Panc1 (cell line): ENCODE measurements at regions not wholly inside any gene's neighbourhood (a gene's known extent, or its start where the extent isn't known, plus 50 kb on each side); places are given as distances from the start of the nearest gene placed in this dataset.

Source experiments
- POLR2AphosphoS5 ChIP-seq: IDR thresholded peaks from 2 replicates; pipeline ENCODE4 v1.6.1; 2012; ENCODE audit warnings: mild to moderate bottlenecking, low read depth, low read length, moderate library complexity
- SIN3A ChIP-seq: IDR thresholded peaks from 2 replicates; pipeline ENCODE4 v1.6.1; 2012; ENCODE audit warnings: low read depth, mild to moderate bottlenecking, low read length, moderate library complexity, borderline replicate concordance; ENCODE audit not compliant: insufficient read depth
- TCF7L2 ChIP-seq: IDR thresholded peaks from 2 replicates; pipeline ENCODE4 v1.6.1; 2011; ENCODE audit warnings: mild to moderate bottlenecking, low read depth, low read length, inconsistent platforms
- TF ChIP-seq, protein P1 (sequence below): fragments of 450-650 bp; IDR thresholded peaks from 2 replicates; pipeline ENCODE4 v1.5.1; 2017; ENCODE audit warnings: mild to moderate bottlenecking
- TF ChIP-seq, protein P2 (sequence below), 2 experiments: IDR thresholded peaks; 2 replicates each; pipeline ENCODE4 v1.6.1; 2011 to 2012; ENCODE audit warnings: low read depth in 2 of 2, control low read depth in 1 of 2, low read length in 1 of 2, mild to moderate bottlenecking in 1 of 2, moderate library complexity in 1 of 2; ENCODE audit not compliant: insufficient read depth in 1 of 2

GRCh38 chr14:106850913-106851825 is 1324.8 kb downstream of the TMEM121 start:
- no peak for TF ChIP-seq POLR2AphosphoS5
- TF ChIP-seq, protein P1, sequence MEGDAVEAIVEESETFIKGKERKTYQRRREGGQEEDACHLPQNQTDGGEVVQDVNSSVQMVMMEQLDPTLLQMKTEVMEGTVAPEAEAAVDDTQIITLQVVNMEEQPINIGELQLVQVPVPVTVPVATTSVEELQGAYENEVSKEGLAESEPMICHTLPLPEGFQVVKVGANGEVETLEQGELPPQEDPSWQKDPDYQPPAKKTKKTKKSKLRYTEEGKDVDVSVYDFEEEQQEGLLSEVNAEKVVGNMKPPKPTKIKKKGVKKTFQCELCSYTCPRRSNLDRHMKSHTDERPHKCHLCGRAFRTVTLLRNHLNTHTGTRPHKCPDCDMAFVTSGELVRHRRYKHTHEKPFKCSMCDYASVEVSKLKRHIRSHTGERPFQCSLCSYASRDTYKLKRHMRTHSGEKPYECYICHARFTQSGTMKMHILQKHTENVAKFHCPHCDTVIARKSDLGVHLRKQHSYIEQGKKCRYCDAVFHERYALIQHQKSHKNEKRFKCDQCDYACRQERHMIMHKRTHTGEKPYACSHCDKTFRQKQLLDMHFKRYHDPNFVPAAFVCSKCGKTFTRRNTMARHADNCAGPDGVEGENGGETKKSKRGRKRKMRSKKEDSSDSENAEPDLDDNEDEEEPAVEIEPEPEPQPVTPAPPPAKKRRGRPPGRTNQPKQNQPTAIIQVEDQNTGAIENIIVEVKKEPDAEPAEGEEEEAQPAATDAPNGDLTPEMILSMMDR: no peak
- TF ChIP-seq, protein P2, sequence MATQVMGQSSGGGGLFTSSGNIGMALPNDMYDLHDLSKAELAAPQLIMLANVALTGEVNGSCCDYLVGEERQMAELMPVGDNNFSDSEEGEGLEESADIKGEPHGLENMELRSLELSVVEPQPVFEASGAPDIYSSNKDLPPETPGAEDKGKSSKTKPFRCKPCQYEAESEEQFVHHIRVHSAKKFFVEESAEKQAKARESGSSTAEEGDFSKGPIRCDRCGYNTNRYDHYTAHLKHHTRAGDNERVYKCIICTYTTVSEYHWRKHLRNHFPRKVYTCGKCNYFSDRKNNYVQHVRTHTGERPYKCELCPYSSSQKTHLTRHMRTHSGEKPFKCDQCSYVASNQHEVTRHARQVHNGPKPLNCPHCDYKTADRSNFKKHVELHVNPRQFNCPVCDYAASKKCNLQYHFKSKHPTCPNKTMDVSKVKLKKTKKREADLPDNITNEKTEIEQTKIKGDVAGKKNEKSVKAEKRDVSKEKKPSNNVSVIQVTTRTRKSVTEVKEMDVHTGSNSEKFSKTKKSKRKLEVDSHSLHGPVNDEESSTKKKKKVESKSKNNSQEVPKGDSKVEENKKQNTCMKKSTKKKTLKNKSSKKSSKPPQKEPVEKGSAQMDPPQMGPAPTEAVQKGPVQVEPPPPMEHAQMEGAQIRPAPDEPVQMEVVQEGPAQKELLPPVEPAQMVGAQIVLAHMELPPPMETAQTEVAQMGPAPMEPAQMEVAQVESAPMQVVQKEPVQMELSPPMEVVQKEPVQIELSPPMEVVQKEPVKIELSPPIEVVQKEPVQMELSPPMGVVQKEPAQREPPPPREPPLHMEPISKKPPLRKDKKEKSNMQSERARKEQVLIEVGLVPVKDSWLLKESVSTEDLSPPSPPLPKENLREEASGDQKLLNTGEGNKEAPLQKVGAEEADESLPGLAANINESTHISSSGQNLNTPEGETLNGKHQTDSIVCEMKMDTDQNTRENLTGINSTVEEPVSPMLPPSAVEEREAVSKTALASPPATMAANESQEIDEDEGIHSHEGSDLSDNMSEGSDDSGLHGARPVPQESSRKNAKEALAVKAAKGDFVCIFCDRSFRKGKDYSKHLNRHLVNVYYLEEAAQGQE (IDR thresholded peaks at IDR 0.05; ENCODE audit: insufficient read depth in 1 of 2, low read depth in 2 of 2, low read length in 1 of 2): no peak
- TF ChIP-seq TCF7L2: no peak
- no peak for TF ChIP-seq SIN3A
